ENCODE measurements at regions not wholly inside any gene's neighbourhood (a gene's known extent, or its start where the extent isn't known, plus 50 kb on each side); places are given as distances from the start of the nearest gene placed in this dataset.

DNA sequence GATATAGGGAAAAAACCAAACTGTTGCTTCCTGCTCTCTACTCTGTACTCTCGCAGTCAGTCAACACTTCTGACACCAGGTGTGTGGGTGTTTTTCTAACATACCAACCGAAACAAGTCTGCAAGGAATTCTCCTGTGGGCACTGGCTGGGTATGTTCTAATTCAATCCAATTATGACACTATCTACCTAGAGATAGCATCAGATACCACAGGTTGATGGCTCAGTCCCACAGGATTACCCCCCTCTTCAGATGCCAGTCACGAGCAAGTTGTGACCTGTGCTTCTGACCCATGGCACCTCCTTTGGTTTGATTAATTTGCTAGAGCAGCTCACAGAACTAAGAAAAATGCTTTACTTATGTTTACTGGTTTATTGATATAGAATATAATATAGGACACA lies 78.3 kb downstream of the DYRK2 start:
- no peak for DNase-seq
- TF ChIP-seq, protein P1, sequence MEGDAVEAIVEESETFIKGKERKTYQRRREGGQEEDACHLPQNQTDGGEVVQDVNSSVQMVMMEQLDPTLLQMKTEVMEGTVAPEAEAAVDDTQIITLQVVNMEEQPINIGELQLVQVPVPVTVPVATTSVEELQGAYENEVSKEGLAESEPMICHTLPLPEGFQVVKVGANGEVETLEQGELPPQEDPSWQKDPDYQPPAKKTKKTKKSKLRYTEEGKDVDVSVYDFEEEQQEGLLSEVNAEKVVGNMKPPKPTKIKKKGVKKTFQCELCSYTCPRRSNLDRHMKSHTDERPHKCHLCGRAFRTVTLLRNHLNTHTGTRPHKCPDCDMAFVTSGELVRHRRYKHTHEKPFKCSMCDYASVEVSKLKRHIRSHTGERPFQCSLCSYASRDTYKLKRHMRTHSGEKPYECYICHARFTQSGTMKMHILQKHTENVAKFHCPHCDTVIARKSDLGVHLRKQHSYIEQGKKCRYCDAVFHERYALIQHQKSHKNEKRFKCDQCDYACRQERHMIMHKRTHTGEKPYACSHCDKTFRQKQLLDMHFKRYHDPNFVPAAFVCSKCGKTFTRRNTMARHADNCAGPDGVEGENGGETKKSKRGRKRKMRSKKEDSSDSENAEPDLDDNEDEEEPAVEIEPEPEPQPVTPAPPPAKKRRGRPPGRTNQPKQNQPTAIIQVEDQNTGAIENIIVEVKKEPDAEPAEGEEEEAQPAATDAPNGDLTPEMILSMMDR (IDR thresholded peaks at IDR 0.05) = no peak
- no peaks in the 10 kb centered on the region for H3K9me3 ChIP-seq
- WGBS, 3 donors = 77 to 94% (median 81%) methylated on average over 3 of the region's 3 CpGs
- intact Hi-C loops (cut with DNase I) = no loop called here
- H3K27me3 ChIP-seq (ENCODE audit: insufficient read depth in 3 of 3, low read length in 2 of 3) = no peaks in the 10 kb centered on the region
- no peak overlapping the region for H3K27ac ChIP-seq
- H3K4me1 ChIP-seq = peaks cover 11% of the 10 kb centered on the region
- H3K36me3 ChIP-seq (ENCODE audit: insufficient read depth in 1 of 2, low read depth in 1 of 2) = no peaks in the 10 kb centered on the region
- ATAC-seq = no peak
- H3K4me3 ChIP-seq = no peak overlapping the region

DNA sequence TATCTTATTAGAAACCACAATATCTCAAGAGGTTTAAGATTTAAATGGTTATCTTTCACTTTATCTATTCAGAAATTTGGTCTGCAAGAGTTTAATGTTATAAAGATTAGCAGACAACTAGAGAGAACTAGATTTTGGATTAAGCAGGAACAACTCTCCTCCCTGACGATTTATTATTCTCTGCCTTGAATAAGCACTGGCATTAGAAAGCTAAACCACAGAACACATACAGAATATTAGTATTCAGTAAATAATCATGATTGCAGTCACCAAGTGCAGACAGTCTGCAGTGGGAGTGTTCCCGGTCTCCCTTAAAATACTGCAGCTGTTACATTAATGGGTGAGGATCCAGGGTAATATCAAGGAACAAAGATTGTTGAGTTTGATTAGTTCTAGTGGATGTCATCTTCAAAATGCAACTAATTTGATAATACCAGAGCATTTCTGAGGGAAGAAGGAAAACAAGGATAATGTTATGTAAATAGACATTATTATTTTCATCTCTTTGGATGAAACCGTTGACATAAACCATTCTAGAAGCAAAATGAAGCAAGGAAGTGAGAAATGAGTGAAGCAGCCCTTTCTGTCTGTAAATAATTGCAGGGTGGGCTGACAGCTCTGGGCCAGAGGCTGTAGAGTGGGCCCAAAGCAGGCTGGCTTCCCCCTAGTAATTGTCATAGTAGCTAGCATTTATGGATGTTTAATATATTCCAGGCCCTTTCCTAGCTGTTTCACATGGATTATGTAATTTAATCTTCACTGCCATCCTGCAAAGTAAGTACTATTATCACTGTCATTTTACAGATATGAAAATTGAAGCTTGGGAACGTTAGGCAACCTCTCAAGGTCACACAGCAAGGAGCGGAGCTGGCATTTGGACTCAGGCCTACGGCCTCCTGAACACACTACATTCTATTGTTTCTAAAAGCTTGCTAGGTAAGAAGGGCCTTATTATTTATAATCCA lies 79.4 kb downstream of the DYRK2 start:
- TF ChIP-seq, protein P1 (IDR thresholded peaks at IDR 0.05) = no peak
- intact Hi-C loops (cut with DNase I) = no loop called here
- 44 to 59% (median 46%) methylated on average over 6 of the region's 6 CpGs for WGBS, 3 donors
- no peak overlapping the region for H3K27ac ChIP-seq
- H3K36me3 ChIP-seq (ENCODE audit: insufficient read depth in 1 of 2, low read depth in 1 of 2) = no peaks in the 10 kb centered on the region
- DNase-seq (no peak), ATAC-seq (peak in 1 of 4 donors; percentile 46)
- no peaks in the 10 kb centered on the region for H3K27me3 ChIP-seq (ENCODE audit: insufficient read depth in 3 of 3, low read length in 2 of 3)
- H3K4me3 ChIP-seq = no peak overlapping the region
- no peaks in the 10 kb centered on the region for H3K9me3 ChIP-seq
- peaks cover 22% of the 10 kb centered on the region for H3K4me1 ChIP-seq

DNA sequence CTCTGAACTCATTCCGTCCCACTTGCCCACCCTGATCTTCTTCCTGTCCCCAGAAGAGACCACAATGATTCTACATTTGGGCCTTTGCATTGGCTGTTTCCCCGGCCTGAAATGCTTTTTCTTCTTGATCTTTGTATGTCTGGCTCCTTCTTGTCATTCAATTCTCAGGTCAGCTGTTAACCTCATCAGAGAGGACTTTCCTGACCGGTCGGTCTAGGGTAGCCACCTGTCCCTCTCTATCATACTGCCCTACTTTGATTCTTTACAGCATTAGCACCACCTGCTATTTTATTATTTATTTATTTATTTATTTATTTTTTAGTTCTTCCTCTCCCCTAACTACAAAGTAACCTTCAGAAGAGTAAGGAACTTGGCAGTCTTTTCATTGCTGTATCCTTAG lies 84.3 kb downstream of the DYRK2 start:
- H3K4me1 ChIP-seq = peaks cover 34% of the 10 kb centered on the region

DNA sequence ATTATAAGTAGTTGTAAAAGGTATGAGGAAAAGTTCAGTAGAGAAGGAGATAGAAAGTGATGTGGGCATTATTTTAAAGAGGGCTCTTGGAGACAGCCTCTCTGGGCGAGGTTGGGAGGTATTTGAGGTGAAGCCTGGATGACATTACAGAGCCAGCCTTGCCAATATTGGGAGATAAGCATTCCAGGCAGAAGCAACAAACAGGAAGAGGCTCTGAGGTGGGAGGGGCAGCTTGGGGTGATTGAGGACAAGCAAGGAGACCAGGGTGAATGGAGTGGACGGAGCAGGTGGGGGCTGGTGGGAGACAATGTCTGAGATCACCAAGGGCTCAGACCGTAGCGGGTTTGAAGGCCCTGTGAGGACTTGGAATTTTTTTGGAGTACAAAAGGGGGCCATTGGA lies 87.3 kb downstream of the DYRK2 start:
- Histone ChIP-seq H3K27me3 (ENCODE audit: insufficient read depth in 3 of 3, low read length in 2 of 3) (no peaks in the 10 kb centered on the region), H3K36me3 (ENCODE audit: insufficient read depth in 1 of 2, low read depth in 1 of 2) (no peaks in the 10 kb centered on the region), H3K4me1 (peaks cover 27% of the 10 kb centered on the region), H3K9me3 (no peaks in the 10 kb centered on the region), H3K27ac (no peak overlapping the region), H3K4me3 (no peak overlapping the region)
- DNase-seq (no peak), ATAC-seq (peak in 1 of 4 donors; percentile 28)
- WGBS, 3 donors = 44 to 52% (median 49%) methylated on average over 4 of the region's 4 CpGs
- TF ChIP-seq, protein P1 (IDR thresholded peaks at IDR 0.05) = no peak
- intact Hi-C loops (cut with DNase I) = no loop called here

More for the DNA sequence above, 84.3 kb downstream of the DYRK2 start:
- H3K27me3 ChIP-seq (ENCODE audit: insufficient read depth in 3 of 3, low read length in 2 of 3) = no peaks in the 10 kb centered on the region
- WGBS, 3 donors = 22 to 37% (median 28%) methylated on average over 4 of the region's 4 CpGs
- TF ChIP-seq, protein P1 (IDR thresholded peaks at IDR 0.05) = no peak
- intact Hi-C loops (cut with DNase I) = loop anchor here in 1 of 2 donors (5.0 kb wide), 1 partner anchor 54 kb away; no protein-coding TSS in a partner anchor
- DNase-seq = no peak
- no peaks in the 10 kb centered on the region for H3K9me3 ChIP-seq
- peak; percentile 92 to 96 (median 94) for ATAC-seq
- H3K4me3 ChIP-seq = peak overlapping the region; percentile 44
- no peaks in the 10 kb centered on the region for H3K36me3 ChIP-seq (ENCODE audit: insufficient read depth in 1 of 2, low read depth in 1 of 2)
- peak overlapping the region; percentile 91 for H3K27ac ChIP-seq

All from psoas muscle (tissue), 7 donors.